HEK293 (cell line): ENCODE measurements at regions not wholly inside any gene's neighbourhood (a gene's known extent, or its start where the extent isn't known, plus 50 kb on each side); places are given as distances from the start of the nearest gene placed in this dataset.

ENCODE experiments used
- CTCF ChIA-PET: fragments of 350-600 bp; formaldehyde crosslinking; extraction: SDS; loops from one replicate; lab custom pipeline; 2021; ENCODE audit warnings: antibody characterized with exemption; lab: Yijun Ruan, JAX
- POLR2A ChIA-PET: fragments of 300-600 bp; formaldehyde crosslinking; extraction: SDS; loops from one replicate; lab custom pipeline; 2020; ENCODE audit warnings: antibody characterized with exemption, inconsistent platforms; lab: Yijun Ruan, JAX
- H3K27ac ChIP-seq: fragments of 200-500 bp; sonication (Bioruptor generic); 2 replicates; pipeline ENCODE4 v1.5.1; 2014; ENCODE audit warnings: low read depth, low read length, control low read depth, inconsistent platforms; ENCODE audit errors: extremely low read depth
- H3K36me3 ChIP-seq, 2 experiments: fragments of 200-500 bp in 1 of 2; sonication (Bioruptor generic) in 1 of 2; 1 replicate in 1 of 2; 2 replicates in 1 of 2; pipeline ENCODE4 v1.5.1; 2014 to 2017; ENCODE audit warnings: inconsistent platforms in 2 of 2, low read length in 2 of 2; ENCODE audit not compliant: control insufficient read depth in 2 of 2, insufficient read depth in 1 of 2
- H3K4me1 ChIP-seq: fragments of 200-500 bp; sonication (Bioruptor generic); 2 replicates; pipeline ENCODE4 v1.5.1; 2014; ENCODE audit warnings: mild to moderate bottlenecking, low read length, inconsistent platforms; ENCODE audit not compliant: control insufficient read depth, insufficient read depth
- H3K4me3 ChIP-seq: 2 replicates; pipeline ENCODE4 v1.5.1; 2011; ENCODE audit warnings: low read depth, mild to moderate bottlenecking, control low read depth, low read length, moderate library complexity
- H3K9me3 ChIP-seq: fragments of 200-500 bp; sonication (Bioruptor generic); 2 replicates; pipeline ENCODE4 v1.5.1; 2014; ENCODE audit warnings: low read depth, low read length, inconsistent platforms; ENCODE audit not compliant: control insufficient read depth, insufficient read depth
- ATF2 ChIP-seq: fragments of 450-650 bp; formaldehyde crosslinking; IDR thresholded peaks from 2 replicates; pipeline ENCODE4 v1.5.1; 2016; ENCODE audit warnings: missing biosample characterization, missing genetic modification characterization, low read depth
- BCL11A ChIP-seq: fragments of 450-650 bp; formaldehyde crosslinking; IDR thresholded peaks from 2 replicates; pipeline ENCODE4 v1.5.1; 2016; ENCODE audit warnings: low read depth, missing biosample characterization, missing genetic modification characterization
- ELK4 ChIP-seq: IDR thresholded peaks from 2 replicates; pipeline ENCODE4 v1.6.1; 2011; ENCODE audit warnings: mild to moderate bottlenecking, low read depth, low read length, borderline replicate concordance
- HIC1 ChIP-seq: fragments of 450-650 bp; formaldehyde crosslinking; IDR thresholded peaks from 2 replicates; pipeline ENCODE4 v1.5.1; 2016; ENCODE audit warnings: missing biosample characterization, missing genetic modification characterization
- PRDM10 ChIP-seq: fragments of 450-650 bp; formaldehyde crosslinking; IDR thresholded peaks from 2 replicates; pipeline ENCODE4 v1.5.1; 2016; ENCODE audit warnings: missing biosample characterization, missing genetic modification characterization
- PRDM6 ChIP-seq: fragments of 450-650 bp; formaldehyde crosslinking; IDR thresholded peaks from 2 replicates; pipeline ENCODE4 v1.5.1; 2017; ENCODE audit warnings: missing biosample characterization, missing genetic modification characterization
- SCRT1 ChIP-seq: fragments of 450-650 bp; formaldehyde crosslinking; IDR thresholded peaks from 2 replicates; pipeline ENCODE4 v1.5.1; 2016; ENCODE audit warnings: missing biosample characterization, missing genetic modification characterization, borderline replicate concordance
- SETDB1 ChIP-seq: IDR thresholded peaks from one replicate; pipeline ENCODE4 v1.6.1; 2017; ENCODE audit warnings: mild to moderate bottlenecking, low read length, moderate library complexity, mixed read lengths; ENCODE audit not compliant: insufficient read length
- ZBTB48 ChIP-seq: fragments of 450-650 bp; formaldehyde crosslinking; IDR thresholded peaks from 2 replicates; pipeline ENCODE4 v1.5.1; 2016; ENCODE audit warnings: missing biosample characterization, missing genetic modification characterization
- ZNF132 ChIP-seq: fragments of 450-650 bp; formaldehyde crosslinking; IDR thresholded peaks from 2 replicates; pipeline ENCODE4 v1.5.1; 2017; ENCODE audit warnings: missing biosample characterization, missing genetic modification characterization, borderline replicate concordance
- ZNF211 ChIP-seq: fragments of 450-650 bp; formaldehyde crosslinking; IDR thresholded peaks from 2 replicates; pipeline ENCODE4 v1.5.1; 2016; ENCODE audit warnings: low read depth, missing biosample characterization, missing genetic modification characterization
- ZNF280D ChIP-seq: fragments of 450-650 bp; formaldehyde crosslinking; IDR thresholded peaks from 2 replicates; pipeline ENCODE4 v1.5.1; 2016; ENCODE audit warnings: missing biosample characterization, missing genetic modification characterization
- ZNF292 ChIP-seq: fragments of 450-650 bp; formaldehyde crosslinking; IDR thresholded peaks from 2 replicates; pipeline ENCODE4 v1.5.1; 2016; ENCODE audit warnings: low read depth, missing biosample characterization, missing genetic modification characterization, borderline replicate concordance
- ZNF558 ChIP-seq: fragments of 450-650 bp; formaldehyde crosslinking; IDR thresholded peaks from 2 replicates; pipeline ENCODE4 v1.5.1; 2016; ENCODE audit warnings: missing biosample characterization, missing genetic modification characterization
- ZNF600 ChIP-seq: fragments of 450-650 bp; formaldehyde crosslinking; IDR thresholded peaks from 2 replicates; pipeline ENCODE4 v1.5.1; 2016; ENCODE audit warnings: missing biosample characterization, missing genetic modification characterization
- ZNF639 ChIP-seq: fragments of 450-650 bp; formaldehyde crosslinking; IDR thresholded peaks from 2 replicates; pipeline ENCODE4 v1.5.1; 2016; ENCODE audit warnings: missing biosample characterization, missing genetic modification characterization
- ZNF747 ChIP-seq: fragments of 450-650 bp; formaldehyde crosslinking; IDR thresholded peaks from 2 replicates; pipeline ENCODE4 v1.5.1; 2016; ENCODE audit warnings: missing biosample characterization, missing genetic modification characterization

GRCh38 chr5:35415309-35415708, 185.0 kb upstream of the PRLR start (continued):
- TF ChIP-seq ZNF280D (no peak), ZNF747 (tag by site-specific recombination) (no peak), SETDB1 (no peak), BCL11A (tag by site-specific recombination) (no peak)

GRCh38 chr5:35409361-35409760, 179.1 kb upstream of the PRLR start:
- no peak overlapping the region for H3K27ac ChIP-seq
- H3K4me1 ChIP-seq: no peaks in the 10 kb centered on the region
- no peak for TF ChIP-seq ZNF292 (tag by site-specific recombination)
- TF ChIP-seq ATF2 (tag by site-specific recombination): peak; percentile 84
- POLR2A ChIA-PET: no interaction called here
- CTCF ChIA-PET: no interaction called here
- H3K4me3 ChIP-seq: no peak overlapping the region
- H3K9me3 ChIP-seq: no peaks in the 10 kb centered on the region
- no peaks in the 10 kb centered on the region for H3K36me3 ChIP-seq

GRCh38 chr5:35408146-35408545, 177.9 kb upstream of the PRLR start:
- Histone ChIP-seq H3K9me3 (no peaks in the 10 kb centered on the region), H3K36me3 (no peaks in the 10 kb centered on the region), H3K4me1 (no peaks in the 10 kb centered on the region), H3K4me3 (no peak overlapping the region), H3K27ac (no peak overlapping the region)
- ChIA-PET CTCF (interaction anchor here (0.6 kb wide), 1 partner anchor 1804 kb away, joined by 3 read pairs; no protein-coding TSS in a partner anchor), POLR2A (no interaction called here)
- TF ChIP-seq PRDM10: no peak
- TF ChIP-seq ZNF558 (tag by site-specific recombination): no peak
- no peak for TF ChIP-seq HIC1 (tag by site-specific recombination)
- TF ChIP-seq ZNF132 (tag by site-specific recombination): no peak
- TF ChIP-seq ZNF211: no peak
- no peak for TF ChIP-seq PRDM6 (tag by site-specific recombination)
- TF ChIP-seq ZBTB48 (tag by site-specific recombination): no peak
- TF ChIP-seq ZNF600 (tag by site-specific recombination): no peak
- no peak for TF ChIP-seq ZNF639 (tag by site-specific recombination)
- TF ChIP-seq ELK4: no peak
- TF ChIP-seq SCRT1 (tag by site-specific recombination): no peak
- TF ChIP-seq BCL11A (tag by site-specific recombination): no peak
